ENCODE measurements at regions not wholly inside any gene's neighbourhood (a gene's known extent, or its start where the extent isn't known, plus 50 kb on each side); places are given as distances from the start of the nearest gene placed in this dataset.

DNA sequence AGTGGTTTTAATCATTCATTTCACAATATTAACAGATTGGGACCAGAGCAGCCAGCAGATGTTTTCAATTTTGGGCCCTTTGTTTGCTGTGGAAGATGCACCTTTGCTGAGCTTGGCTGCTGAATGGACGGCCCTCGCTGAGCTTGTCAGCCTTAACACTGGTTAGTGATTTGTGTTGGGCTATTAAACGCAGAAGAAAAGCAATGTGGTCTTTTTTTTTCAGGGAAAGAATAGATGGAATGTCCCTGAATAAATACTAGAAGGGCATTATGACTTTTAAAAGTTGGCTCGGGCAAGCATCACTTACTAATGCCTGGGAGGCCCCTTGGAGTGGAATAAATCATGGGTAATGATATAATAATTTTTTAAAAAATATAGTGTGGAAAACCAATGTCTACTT is 297.0 kb downstream of the MAP2K6 start:
- Mint-ChIP-seq H3K27ac (ENCODE audit: unreplicated experiment) (no peak overlapping the region), H3K4me3 (ENCODE audit: unreplicated experiment) (no peak overlapping the region), H3K27me3 (ENCODE audit: unreplicated experiment) (peaks cover 2% of the 10 kb centered on the region)

DNA sequence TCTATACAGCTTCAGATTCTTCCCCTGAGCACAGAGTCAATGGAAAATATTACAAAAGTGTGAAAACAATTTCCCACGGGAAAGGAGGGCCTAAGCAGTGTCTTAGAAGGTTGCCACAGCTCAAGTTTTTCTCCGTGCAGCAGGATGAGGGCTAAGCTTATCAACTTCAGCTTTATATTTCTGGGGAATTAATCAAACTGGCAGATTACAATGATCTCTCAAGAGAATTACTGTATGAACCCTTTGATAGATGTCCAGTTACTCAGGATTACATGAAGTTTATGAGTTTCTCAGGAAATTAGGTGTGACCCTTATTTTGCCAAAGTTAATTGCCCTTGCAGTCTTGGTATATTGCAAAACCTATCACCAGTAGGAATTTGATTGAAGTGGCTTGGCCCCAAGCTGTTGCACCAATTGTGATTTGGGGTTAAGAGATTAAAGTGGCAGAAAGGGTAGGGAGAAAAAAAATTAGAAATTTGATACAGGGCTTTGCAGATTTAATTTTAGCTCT is 298.4 kb downstream of the MAP2K6 start:
- Mint-ChIP-seq H3K36me3 (ENCODE audit: unreplicated experiment) (no peaks in the 10 kb centered on the region), H3K27me3 (ENCODE audit: unreplicated experiment) (no peaks in the 10 kb centered on the region), H3K9me3 (ENCODE audit: unreplicated experiment) (no peaks in the 10 kb centered on the region), H3K4me3 (ENCODE audit: unreplicated experiment) (no peak overlapping the region), H3K27ac (ENCODE audit: unreplicated experiment) (no peak overlapping the region), H3K4me1 (ENCODE audit: unreplicated experiment) (peaks cover 13% of the 10 kb centered on the region)
- TF ChIP-seq, protein P1, sequence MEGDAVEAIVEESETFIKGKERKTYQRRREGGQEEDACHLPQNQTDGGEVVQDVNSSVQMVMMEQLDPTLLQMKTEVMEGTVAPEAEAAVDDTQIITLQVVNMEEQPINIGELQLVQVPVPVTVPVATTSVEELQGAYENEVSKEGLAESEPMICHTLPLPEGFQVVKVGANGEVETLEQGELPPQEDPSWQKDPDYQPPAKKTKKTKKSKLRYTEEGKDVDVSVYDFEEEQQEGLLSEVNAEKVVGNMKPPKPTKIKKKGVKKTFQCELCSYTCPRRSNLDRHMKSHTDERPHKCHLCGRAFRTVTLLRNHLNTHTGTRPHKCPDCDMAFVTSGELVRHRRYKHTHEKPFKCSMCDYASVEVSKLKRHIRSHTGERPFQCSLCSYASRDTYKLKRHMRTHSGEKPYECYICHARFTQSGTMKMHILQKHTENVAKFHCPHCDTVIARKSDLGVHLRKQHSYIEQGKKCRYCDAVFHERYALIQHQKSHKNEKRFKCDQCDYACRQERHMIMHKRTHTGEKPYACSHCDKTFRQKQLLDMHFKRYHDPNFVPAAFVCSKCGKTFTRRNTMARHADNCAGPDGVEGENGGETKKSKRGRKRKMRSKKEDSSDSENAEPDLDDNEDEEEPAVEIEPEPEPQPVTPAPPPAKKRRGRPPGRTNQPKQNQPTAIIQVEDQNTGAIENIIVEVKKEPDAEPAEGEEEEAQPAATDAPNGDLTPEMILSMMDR (IDR thresholded peaks at IDR 0.05), result no peak
- DNase-seq (ENCODE audit: extremely low spot score, unreplicated experiment), result no peak

More for the DNA sequence above, 297.0 kb downstream of the MAP2K6 start:
- no peak for DNase-seq (ENCODE audit: extremely low spot score, unreplicated experiment)
- TF ChIP-seq, protein P1 (IDR thresholded peaks at IDR 0.05), result no peak
- H3K36me3 Mint-ChIP-seq (ENCODE audit: unreplicated experiment), result no peaks in the 10 kb centered on the region
- no peaks in the 10 kb centered on the region for H3K9me3 Mint-ChIP-seq (ENCODE audit: unreplicated experiment)
- H3K4me1 Mint-ChIP-seq (ENCODE audit: unreplicated experiment), result peaks cover 2% of the 10 kb centered on the region

DNA sequence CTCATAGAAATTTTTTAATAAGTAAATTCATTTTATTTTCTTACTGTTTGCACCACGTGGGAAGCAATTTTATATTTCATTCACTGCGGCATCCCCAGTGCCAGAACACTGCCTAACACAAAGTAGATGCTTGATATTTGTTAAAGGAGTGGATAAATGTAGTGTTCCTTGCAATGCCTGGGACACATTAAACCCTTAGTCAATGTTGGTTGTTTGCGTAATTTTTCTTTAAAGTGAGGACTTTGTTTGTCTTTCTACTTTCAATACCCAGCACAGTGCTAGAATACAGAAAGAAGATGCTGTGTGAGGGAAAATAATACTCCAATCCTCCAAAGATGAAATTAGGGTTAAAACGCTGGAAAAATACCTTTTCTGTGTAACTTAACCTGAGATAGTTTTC is 299.3 kb downstream of the MAP2K6 start:
- H3K4me3 Mint-ChIP-seq (ENCODE audit: unreplicated experiment), result no peak overlapping the region
- DNase-seq (ENCODE audit: extremely low spot score, unreplicated experiment), result no peak
- H3K36me3 Mint-ChIP-seq (ENCODE audit: unreplicated experiment), result no peaks in the 10 kb centered on the region
- TF ChIP-seq, protein P1 (IDR thresholded peaks at IDR 0.05), result no peak
- peaks cover 14% of the 10 kb centered on the region for H3K4me1 Mint-ChIP-seq (ENCODE audit: unreplicated experiment)
- no peaks in the 10 kb centered on the region for H3K27me3 Mint-ChIP-seq (ENCODE audit: unreplicated experiment)
- no peaks in the 10 kb centered on the region for H3K9me3 Mint-ChIP-seq (ENCODE audit: unreplicated experiment)
- H3K27ac Mint-ChIP-seq (ENCODE audit: unreplicated experiment), result no peak overlapping the region

DNA sequence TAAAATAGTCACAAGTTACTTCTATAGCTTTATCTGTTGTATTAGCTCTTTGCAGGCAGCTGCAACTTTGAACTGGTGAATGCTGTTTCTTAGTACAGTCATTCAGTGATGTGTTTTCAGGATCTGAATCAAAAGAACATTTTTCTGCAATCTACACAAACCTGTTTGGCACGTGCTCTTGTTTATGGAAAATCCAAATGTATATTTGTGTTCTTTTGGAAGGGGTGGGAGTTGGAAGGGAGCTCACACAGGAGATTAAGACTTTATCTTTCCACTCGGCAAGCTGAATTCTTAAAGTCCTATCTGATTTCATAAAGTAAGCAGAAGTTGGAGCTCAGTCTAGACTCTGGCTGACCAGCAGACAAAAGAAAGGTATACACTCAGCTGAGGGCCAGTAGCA is 300.2 kb downstream of the MAP2K6 start:
- TF ChIP-seq, protein P1 (IDR thresholded peaks at IDR 0.05), result no peak
- no peaks in the 10 kb centered on the region for H3K36me3 Mint-ChIP-seq (ENCODE audit: unreplicated experiment)

DNA sequence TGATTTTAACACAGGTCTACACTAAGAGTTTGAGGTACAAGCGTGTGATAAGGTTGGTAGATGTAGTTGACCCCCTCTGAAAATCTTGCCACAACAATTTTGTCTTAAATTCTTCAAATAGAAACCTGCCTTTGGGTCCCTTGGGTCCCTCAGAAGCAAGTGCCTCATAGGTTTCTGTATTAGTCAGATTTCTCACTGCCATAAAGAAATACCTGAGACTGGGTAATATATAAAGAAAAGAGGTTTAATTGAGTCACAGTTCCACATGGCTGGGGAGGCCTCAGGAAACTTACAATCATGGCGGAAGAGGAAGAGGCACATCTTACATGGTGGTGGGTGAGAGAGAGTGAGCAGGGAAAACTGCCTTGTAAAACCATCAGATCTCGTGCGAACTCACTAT is 301.2 kb downstream of the MAP2K6 start:
- H3K36me3 Mint-ChIP-seq (ENCODE audit: unreplicated experiment), result no peaks in the 10 kb centered on the region
- TF ChIP-seq, protein P1 (IDR thresholded peaks at IDR 0.05), result no peak
- H3K4me3 Mint-ChIP-seq (ENCODE audit: unreplicated experiment), result no peak overlapping the region
- H3K27ac Mint-ChIP-seq (ENCODE audit: unreplicated experiment), result no peak overlapping the region
- H3K27me3 Mint-ChIP-seq (ENCODE audit: unreplicated experiment), result no peaks in the 10 kb centered on the region
- H3K9me3 Mint-ChIP-seq (ENCODE audit: unreplicated experiment), result no peaks in the 10 kb centered on the region
- H3K4me1 Mint-ChIP-seq (ENCODE audit: unreplicated experiment), result peaks cover 15% of the 10 kb centered on the region
- no peak for DNase-seq (ENCODE audit: extremely low spot score, unreplicated experiment)

More for the DNA sequence above, 300.2 kb downstream of the MAP2K6 start:
- no peak overlapping the region for H3K4me3 Mint-ChIP-seq (ENCODE audit: unreplicated experiment)
- DNase-seq (ENCODE audit: extremely low spot score, unreplicated experiment), result no peak
- no peaks in the 10 kb centered on the region for H3K27me3 Mint-ChIP-seq (ENCODE audit: unreplicated experiment)
- H3K9me3 Mint-ChIP-seq (ENCODE audit: unreplicated experiment), result no peaks in the 10 kb centered on the region
- H3K27ac Mint-ChIP-seq (ENCODE audit: unreplicated experiment), result no peak overlapping the region
- peaks cover 15% of the 10 kb centered on the region for H3K4me1 Mint-ChIP-seq (ENCODE audit: unreplicated experiment)

All from osteocyte (in vitro differentiated cells).